Epithelial cell of esophagus (primary cell): ENCODE measurements at regions not wholly inside any gene's neighbourhood (a gene's known extent, or its start where the extent isn't known, plus 50 kb on each side); places are given as distances from the start of the nearest gene placed in this dataset.

Experiments
- DNase-seq: peaks from one replicate; pipeline ENCODE4 v3.0.0; 2010; ENCODE audit warnings: low read depth
- H3K4me3 ChIP-seq: 2 replicates; pipeline ENCODE4 v1.5.1; 2011; ENCODE audit warnings: mild to moderate bottlenecking, low read length, control low read depth
- TF ChIP-seq, protein P1 (sequence below): IDR thresholded peaks from 2 replicates; pipeline ENCODE4 v1.5.1; 2011; ENCODE audit warnings: low read depth, mild to moderate bottlenecking, low read length, control low read depth, inconsistent platforms; ENCODE audit not compliant: insufficient read depth; ENCODE audit errors: missing control alignments

DNA sequence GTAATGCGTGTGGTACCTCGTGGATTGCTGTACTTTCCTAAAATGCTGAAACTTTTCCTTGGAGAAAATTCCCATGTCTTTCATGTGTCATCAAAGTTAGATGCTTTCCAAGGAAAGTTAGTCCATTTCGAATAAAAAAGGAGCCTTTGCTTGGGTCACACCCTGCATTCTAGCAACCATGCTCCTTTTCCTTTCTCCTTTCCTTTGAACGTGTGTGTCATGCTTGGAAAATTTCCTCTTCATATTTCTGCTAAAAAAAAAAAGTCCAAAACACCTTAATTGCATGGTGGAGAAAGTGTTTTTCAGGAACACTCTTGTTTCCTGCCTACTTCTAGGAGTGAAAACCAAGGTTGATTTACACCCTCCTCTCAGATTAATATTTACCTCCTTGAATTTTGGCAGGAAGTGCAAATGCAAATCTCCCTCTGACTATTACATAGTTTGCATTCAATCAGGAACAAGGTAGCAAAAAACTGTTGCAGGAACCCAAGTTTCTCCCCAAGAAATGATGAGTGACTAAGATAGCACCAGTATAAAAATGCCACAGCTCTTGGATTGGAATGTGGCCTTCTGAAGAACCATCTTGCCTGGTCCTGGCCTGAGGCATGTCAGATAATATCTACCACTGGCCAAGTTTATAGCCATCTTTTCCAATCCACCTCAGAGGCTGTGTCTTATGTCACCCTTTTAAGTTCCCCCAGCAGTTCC, 590.6 kb downstream of the QKI start:
- no peak overlapping the region for H3K4me3 ChIP-seq
- TF ChIP-seq, protein P1, sequence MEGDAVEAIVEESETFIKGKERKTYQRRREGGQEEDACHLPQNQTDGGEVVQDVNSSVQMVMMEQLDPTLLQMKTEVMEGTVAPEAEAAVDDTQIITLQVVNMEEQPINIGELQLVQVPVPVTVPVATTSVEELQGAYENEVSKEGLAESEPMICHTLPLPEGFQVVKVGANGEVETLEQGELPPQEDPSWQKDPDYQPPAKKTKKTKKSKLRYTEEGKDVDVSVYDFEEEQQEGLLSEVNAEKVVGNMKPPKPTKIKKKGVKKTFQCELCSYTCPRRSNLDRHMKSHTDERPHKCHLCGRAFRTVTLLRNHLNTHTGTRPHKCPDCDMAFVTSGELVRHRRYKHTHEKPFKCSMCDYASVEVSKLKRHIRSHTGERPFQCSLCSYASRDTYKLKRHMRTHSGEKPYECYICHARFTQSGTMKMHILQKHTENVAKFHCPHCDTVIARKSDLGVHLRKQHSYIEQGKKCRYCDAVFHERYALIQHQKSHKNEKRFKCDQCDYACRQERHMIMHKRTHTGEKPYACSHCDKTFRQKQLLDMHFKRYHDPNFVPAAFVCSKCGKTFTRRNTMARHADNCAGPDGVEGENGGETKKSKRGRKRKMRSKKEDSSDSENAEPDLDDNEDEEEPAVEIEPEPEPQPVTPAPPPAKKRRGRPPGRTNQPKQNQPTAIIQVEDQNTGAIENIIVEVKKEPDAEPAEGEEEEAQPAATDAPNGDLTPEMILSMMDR: no peak
- no peak for DNase-seq

- no peak overlapping the region for H3K4me3 ChIP-seq
- TF ChIP-seq, protein P1: no peak
- no peak for DNase-seq
Measured at GRCh38 chr6:164000276-164000675, 585.8 kb downstream of the QKI start.

DNA sequence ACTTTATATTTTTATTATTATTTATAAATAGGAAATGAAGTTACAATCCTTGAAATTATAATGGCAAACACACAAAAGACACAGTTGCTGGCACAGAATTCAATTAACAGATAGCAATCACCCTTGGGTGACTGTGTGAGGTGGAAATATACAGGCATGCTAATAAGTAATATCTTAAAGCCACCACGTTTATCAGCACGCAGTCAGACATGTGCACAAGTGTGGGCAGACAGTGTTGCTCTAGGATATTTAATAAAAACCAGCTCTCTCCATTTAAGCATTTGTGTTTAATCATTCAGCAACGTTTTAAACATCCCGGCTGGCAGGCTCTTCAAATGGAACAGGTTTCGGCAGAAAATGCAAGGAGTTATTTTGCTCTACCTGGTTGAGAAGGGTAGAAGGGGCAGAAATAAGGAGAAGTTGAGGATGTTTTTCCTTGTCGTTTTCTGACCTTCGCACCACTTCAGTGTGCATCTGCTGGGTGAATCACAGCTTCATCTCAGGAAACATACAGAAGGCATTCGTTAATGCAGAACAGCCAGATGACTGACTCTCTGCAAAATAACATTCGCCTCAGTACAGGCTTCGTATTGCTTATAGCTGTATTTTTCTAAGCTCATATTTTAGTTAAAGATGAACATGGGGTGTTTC, 585.1 kb downstream of the QKI start:
- no peak for DNase-seq
- no peak overlapping the region for H3K4me3 ChIP-seq
- TF ChIP-seq, protein P1: no peak

DNA sequence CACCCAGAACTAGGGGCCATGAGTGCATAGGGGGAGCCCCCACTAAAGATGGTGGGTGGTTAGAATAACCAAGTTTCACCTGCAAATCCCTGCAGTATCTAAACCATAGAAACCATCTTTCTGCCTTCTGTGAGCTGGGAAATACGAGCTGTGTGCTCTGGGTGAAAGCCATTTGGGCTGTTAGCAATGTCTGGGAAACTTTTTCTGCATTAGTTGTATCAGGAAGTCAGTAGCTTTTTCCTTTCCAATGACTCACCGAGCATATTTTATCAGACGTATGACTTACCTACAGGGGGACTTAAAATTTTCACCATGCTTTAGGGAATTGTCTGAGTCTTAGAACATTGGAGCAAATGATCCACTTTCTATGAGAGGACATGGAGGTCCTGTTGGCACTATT, 584.0 kb downstream of the QKI start:
- TF ChIP-seq, protein P1: no peak
- no peak for DNase-seq
- H3K4me3 ChIP-seq: no peak overlapping the region

GRCh38 chr6:163996491-163996890, 582.0 kb downstream of the QKI start:
- no peak overlapping the region for H3K4me3 ChIP-seq

DNA sequence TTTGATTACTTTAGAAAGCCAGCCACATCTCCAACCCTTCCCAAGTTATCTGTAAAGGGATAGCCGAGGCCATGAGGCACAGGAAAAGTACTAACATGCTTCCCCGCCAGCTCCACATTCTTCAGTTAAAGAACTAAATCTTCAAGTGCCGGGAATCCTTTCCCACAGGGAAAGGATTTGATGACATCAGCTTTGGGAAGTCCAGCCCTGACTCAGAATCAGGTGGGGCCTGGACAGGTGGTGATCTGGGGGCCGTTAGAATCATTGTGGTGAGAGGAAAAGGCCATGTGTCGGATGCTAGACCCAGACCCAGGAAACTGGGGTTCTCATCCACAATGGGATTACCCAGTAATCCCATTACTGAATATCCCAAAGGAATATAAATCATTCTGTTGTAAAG, 580.0 kb downstream of the QKI start:
- H3K4me3 ChIP-seq: no peak overlapping the region
- TF ChIP-seq, protein P1: no peak
- no peak for DNase-seq

More at GRCh38 chr6:163996491-163996890, 582.0 kb downstream of the QKI start:
- TF ChIP-seq, protein P1: no peak
- DNase-seq: no peak

DNA sequence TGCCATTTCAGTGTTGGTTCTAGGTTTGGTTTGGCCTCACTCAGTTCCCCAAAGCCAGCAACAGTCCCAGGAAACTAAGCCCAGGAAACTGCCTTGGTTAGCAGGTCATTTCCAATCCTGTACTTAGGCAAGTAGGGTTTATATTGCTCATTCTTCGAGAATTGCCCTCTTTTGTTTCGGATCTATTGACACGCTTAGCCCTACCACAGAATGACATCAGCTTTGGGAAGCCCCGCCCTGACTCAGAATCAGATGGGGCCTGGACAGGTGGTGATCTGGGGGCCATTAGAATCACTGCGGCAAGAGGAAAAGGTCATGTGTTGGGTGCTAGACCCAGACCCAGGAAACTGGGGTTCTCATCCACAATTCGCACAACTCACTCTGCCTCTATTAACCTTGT, 578.2 kb downstream of the QKI start:
- no peak for DNase-seq
- H3K4me3 ChIP-seq: no peak overlapping the region
- TF ChIP-seq, protein P1: no peak
